ENCODE measurements at regions not wholly inside any gene's neighbourhood (a gene's known extent, or its start where the extent isn't known, plus 50 kb on each side); places are given as distances from the start of the nearest gene placed in this dataset.
"Not testable (repeated sequence)": the region's sequence is repeated elsewhere in the genome, so short reads cannot be mapped to it uniquely, and the experiment has no call there.

DNA sequence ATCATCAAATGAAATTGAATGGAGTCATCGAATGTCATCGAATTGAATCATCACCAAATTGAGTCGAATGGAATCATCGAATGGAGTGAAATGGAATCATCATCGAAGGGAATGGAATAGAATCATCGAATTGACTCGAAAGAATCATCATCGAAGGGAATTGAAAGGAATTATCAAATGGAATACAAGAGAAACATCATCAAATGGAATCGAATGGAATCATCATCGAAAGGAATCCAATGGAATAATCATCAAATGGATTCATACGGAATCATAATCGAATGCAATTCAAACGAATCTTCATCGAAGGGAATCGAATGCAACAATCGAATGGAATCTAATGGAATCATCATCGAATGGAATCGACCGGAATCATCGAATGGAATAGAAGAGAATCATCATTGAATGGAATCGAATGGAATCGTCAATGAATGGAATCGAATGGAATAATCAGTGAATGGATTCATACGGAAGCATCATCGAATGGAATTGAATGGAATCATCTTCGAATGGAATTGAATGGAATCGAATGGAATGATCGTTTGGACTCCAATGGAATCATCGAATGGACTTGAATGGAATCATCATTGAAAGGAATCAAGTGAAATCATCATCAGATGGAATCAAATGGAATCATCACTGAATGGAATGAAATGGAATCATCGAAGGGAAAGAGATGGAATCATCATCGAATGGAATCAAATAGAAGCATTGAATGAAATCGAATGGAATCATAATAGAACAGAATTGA, 238.2 kb downstream of the SHCBP1 start:
- not testable (repeated sequence) for H3K36me3 ChIP-seq (ENCODE audit: insufficient read depth); H3K4me1 ChIP-seq (ENCODE audit: insufficient read depth); H3K4me3 ChIP-seq (ENCODE audit: low read depth, low read length); DNase-seq (ENCODE audit: extremely low spot score); H3K27ac ChIP-seq (ENCODE audit: low read depth)
- 80% methylated on average over 32 of the region's 32 CpGs for WGBS

DNA sequence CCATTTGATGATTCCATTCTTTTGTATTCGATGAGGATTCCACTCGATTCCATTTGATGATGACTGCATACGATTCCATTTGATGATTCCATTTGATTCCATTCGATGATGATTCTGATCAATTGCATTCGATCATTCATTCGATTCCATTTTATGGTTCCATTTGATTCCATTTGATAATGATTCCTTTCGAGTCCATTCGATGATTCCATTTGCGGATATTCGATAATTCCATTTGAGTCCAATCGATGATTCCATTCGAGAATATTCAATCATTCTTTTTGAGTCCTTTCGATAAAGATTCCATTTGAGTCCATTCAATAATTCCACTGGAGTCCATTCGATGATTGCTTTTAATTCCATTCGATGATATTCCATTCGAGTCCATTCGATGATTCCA, 239.1 kb downstream of the SHCBP1 start:
- not testable (repeated sequence) for H3K4me1 ChIP-seq (ENCODE audit: insufficient read depth); H3K36me3 ChIP-seq (ENCODE audit: insufficient read depth); DNase-seq (ENCODE audit: extremely low spot score); H3K4me3 ChIP-seq (ENCODE audit: low read depth, low read length); H3K27ac ChIP-seq (ENCODE audit: low read depth)
- WGBS, result 86% methylated on average over 17 of the region's 17 CpGs

DNA sequence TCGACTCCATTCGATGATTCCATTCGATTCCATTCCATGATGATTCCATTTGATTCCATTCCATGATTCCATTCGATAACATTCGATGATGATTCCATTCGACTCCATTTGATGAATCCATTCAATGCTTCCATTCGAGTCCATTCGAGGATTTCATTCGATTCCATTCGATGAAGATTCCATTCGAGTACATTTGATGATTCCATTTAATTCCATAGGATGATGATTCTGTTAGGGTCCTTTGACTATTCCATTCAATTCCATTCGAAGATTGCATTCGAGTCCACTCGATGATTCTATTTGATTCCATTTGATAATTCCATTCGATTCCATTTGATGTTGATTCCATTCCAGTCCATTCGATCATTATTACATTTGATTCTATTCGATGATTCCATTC, 239.8 kb downstream of the SHCBP1 start:
- not testable (repeated sequence) for H3K36me3 ChIP-seq (ENCODE audit: insufficient read depth); H3K4me1 ChIP-seq (ENCODE audit: insufficient read depth); H3K4me3 ChIP-seq (ENCODE audit: low read depth, low read length); DNase-seq (ENCODE audit: extremely low spot score); H3K27ac ChIP-seq (ENCODE audit: low read depth)
- WGBS, result 82% methylated on average over 17 of the region's 17 CpGs

Data from urinary bladder (tissue), 3 donors.